ENCODE measurements at regions not wholly inside any gene's neighbourhood (a gene's known extent, or its start where the extent isn't known, plus 50 kb on each side); places are given as distances from the start of the nearest gene placed in this dataset.

- ChIA-PET POLR2A (interaction anchor here (0.6 to 1.8 kb wide), 2 partner anchors 72 to 77 kb away, joined by 3 to 6 read pairs; partner anchors contain the start of gene SMAD6), CTCF (interaction anchor here (0.7 to 2.1 kb wide), 4 partner anchors 10 to 42 kb away, joined by 3 to 9 read pairs (median 4); no protein-coding TSS in a partner anchor)
- no peak for DNase-seq (ENCODE audit: extremely low spot score)
- TF ChIP-seq PKNOX1 (IDR thresholded peaks at IDR 0.05) (no peak), SP1 (IDR thresholded peaks at IDR 0.05) (no peak)
Measured at GRCh38 chr15:66630801-66631351, 65.1 kb upstream of the LCTL start.

- ChIA-PET CTCF (interaction anchor here (1.5 to 1.9 kb wide), 3 partner anchors 11 to 15 kb away, joined by 4 to 7 read pairs (median 4); no protein-coding TSS in a partner anchor), POLR2A (interaction anchor here (1.8 kb wide), 1 partner anchor 71 kb away, joined by 6 read pairs; the partner anchor contains the start of gene SMAD6)
Measured at GRCh38 chr15:66631616-66632263, 65.9 kb upstream of the LCTL start.

GRCh38 chr15:66633041-66633937 is 67.5 kb upstream of the LCTL start:
- ChIA-PET POLR2A (interaction anchor here (0.7 kb wide), 1 partner anchor 13 kb away, joined by 3 read pairs; no protein-coding TSS in a partner anchor), CTCF (interaction anchor here (1.7 kb wide), 1 partner anchor 14 kb away, joined by 7 read pairs; no protein-coding TSS in a partner anchor)

More at GRCh38 chr15:66631616-66632263, 65.9 kb upstream of the LCTL start:
- TF ChIP-seq HDGF (IDR thresholded peaks at IDR 0.05; ENCODE audit: borderline replicate concordance) (no peak), CTBP1 (IDR thresholded peaks at IDR 0.05; ENCODE audit: borderline replicate concordance) (no peak), BHLHE40 (IDR thresholded peaks at IDR 0.05; ENCODE audit: borderline replicate concordance) (no peak), SUZ12 (IDR thresholded peaks at IDR 0.05) (no peak), ZNF384 (IDR thresholded peaks at IDR 0.05) (no peak), LEF1 (IDR thresholded peaks at IDR 0.05; ENCODE audit: borderline replicate concordance) (no peak), ARNT (IDR thresholded peaks at IDR 0.05) (no peak), TARDBP (IDR thresholded peaks at IDR 0.05) (no peak), SP1 (IDR thresholded peaks at IDR 0.05) (no peak), ELF4 (IDR thresholded peaks at IDR 0.05) (no peak), FOXM1 (IDR thresholded peaks at IDR 0.05; ENCODE audit: borderline replicate concordance) (no peak)
- DNase-seq (ENCODE audit: extremely low spot score), result no peak

GRCh38 chr15:66633938-66634250 is 68.1 kb upstream of the LCTL start:
- no peak for TF ChIP-seq ZNF384 (IDR thresholded peaks at IDR 0.05)
- TF ChIP-seq L3MBTL2 (conservative IDR thresholded peaks at IDR 0.05), result no peak
- no peak for TF ChIP-seq BHLHE40 (IDR thresholded peaks at IDR 0.05; ENCODE audit: borderline replicate concordance)
- no peak for TF ChIP-seq TARDBP (IDR thresholded peaks at IDR 0.05)
- no peak for TF ChIP-seq ELF4 (IDR thresholded peaks at IDR 0.05)
- TF ChIP-seq FOXM1 (IDR thresholded peaks at IDR 0.05; ENCODE audit: borderline replicate concordance), result no peak
- TF ChIP-seq ARNT (IDR thresholded peaks at IDR 0.05), result no peak
- no peak for TF ChIP-seq HDGF (IDR thresholded peaks at IDR 0.05; ENCODE audit: borderline replicate concordance)
- no peak for TF ChIP-seq NFRKB (IDR thresholded peaks at IDR 0.05)
- TF ChIP-seq PKNOX1 (IDR thresholded peaks at IDR 0.05), result no peak
- no peak for TF ChIP-seq LEF1 (IDR thresholded peaks at IDR 0.05; ENCODE audit: borderline replicate concordance)
- no peak for TF ChIP-seq FOXA1 (IDR thresholded peaks at IDR 0.05)
- TF ChIP-seq SUZ12 (IDR thresholded peaks at IDR 0.05), result no peak
- TF ChIP-seq CTBP1 (IDR thresholded peaks at IDR 0.05; ENCODE audit: borderline replicate concordance), result no peak
- no peak for TF ChIP-seq FOXK2 (IDR thresholded peaks at IDR 0.05)
- TF ChIP-seq SP1 (IDR thresholded peaks at IDR 0.05), result no peak
- ChIA-PET CTCF (interaction anchor here (1.5 kb wide), 1 partner anchor 15 kb away, joined by 4 read pairs; no protein-coding TSS in a partner anchor), POLR2A (interaction anchor here (0.7 kb wide), 1 partner anchor 12 kb away, joined by 3 read pairs; no protein-coding TSS in a partner anchor)
- DNase-seq (ENCODE audit: extremely low spot score), result no peak

More at GRCh38 chr15:66633041-66633937, 67.5 kb upstream of the LCTL start:
- no peak for DNase-seq (ENCODE audit: extremely low spot score)
- TF ChIP-seq FOXM1 (IDR thresholded peaks at IDR 0.05; ENCODE audit: borderline replicate concordance) (no peak), ZNF384 (IDR thresholded peaks at IDR 0.05) (no peak), LEF1 (IDR thresholded peaks at IDR 0.05; ENCODE audit: borderline replicate concordance) (no peak), SP1 (IDR thresholded peaks at IDR 0.05) (no peak), CTBP1 (IDR thresholded peaks at IDR 0.05; ENCODE audit: borderline replicate concordance) (no peak), HDGF (IDR thresholded peaks at IDR 0.05; ENCODE audit: borderline replicate concordance) (no peak), PKNOX1 (IDR thresholded peaks at IDR 0.05) (no peak), SUZ12 (IDR thresholded peaks at IDR 0.05) (no peak), FOXA1 (IDR thresholded peaks at IDR 0.05) (no peak), L3MBTL2 (conservative IDR thresholded peaks at IDR 0.05) (no peak), TARDBP (IDR thresholded peaks at IDR 0.05) (no peak), NFRKB (IDR thresholded peaks at IDR 0.05) (no peak), ARNT (IDR thresholded peaks at IDR 0.05) (no peak), FOXK2 (IDR thresholded peaks at IDR 0.05) (no peak), ELF4 (IDR thresholded peaks at IDR 0.05) (no peak), BHLHE40 (IDR thresholded peaks at IDR 0.05; ENCODE audit: borderline replicate concordance) (no peak)

GRCh38 chr15:66634540-66634939 is 67.5 kb upstream of the SMAD6 start:
- CTCF ChIA-PET, result interaction anchor here (1.5 kb wide), 1 partner anchor 16 kb away, joined by 4 read pairs; no protein-coding TSS in a partner anchor

More at GRCh38 chr15:66634540-66634939, 67.5 kb upstream of the SMAD6 start:
- TF ChIP-seq FOXA1 (IDR thresholded peaks at IDR 0.05), result no peak
- TF ChIP-seq ZNF384 (IDR thresholded peaks at IDR 0.05), result no peak
- no peak for TF ChIP-seq SP1 (IDR thresholded peaks at IDR 0.05)
- TF ChIP-seq FOXK2 (IDR thresholded peaks at IDR 0.05), result no peak
- TF ChIP-seq SUZ12 (IDR thresholded peaks at IDR 0.05), result no peak
- TF ChIP-seq L3MBTL2 (conservative IDR thresholded peaks at IDR 0.05), result no peak
- TF ChIP-seq FOXM1 (IDR thresholded peaks at IDR 0.05; ENCODE audit: borderline replicate concordance), result no peak
- TF ChIP-seq BHLHE40 (IDR thresholded peaks at IDR 0.05; ENCODE audit: borderline replicate concordance), result no peak
- TF ChIP-seq TARDBP (IDR thresholded peaks at IDR 0.05), result no peak
- TF ChIP-seq NFRKB (IDR thresholded peaks at IDR 0.05), result no peak
- TF ChIP-seq HDGF (IDR thresholded peaks at IDR 0.05; ENCODE audit: borderline replicate concordance), result no peak
- POLR2A ChIA-PET, result interaction anchor here (0.7 kb wide), 1 partner anchor 12 kb away, joined by 3 read pairs; no protein-coding TSS in a partner anchor
- DNase-seq (ENCODE audit: extremely low spot score), result no peak

All from HEK293T (cell line).